ENCODE measurements at regions not wholly inside any gene's neighbourhood (a gene's known extent, or its start where the extent isn't known, plus 50 kb on each side); places are given as distances from the start of the nearest gene placed in this dataset.

DNA sequence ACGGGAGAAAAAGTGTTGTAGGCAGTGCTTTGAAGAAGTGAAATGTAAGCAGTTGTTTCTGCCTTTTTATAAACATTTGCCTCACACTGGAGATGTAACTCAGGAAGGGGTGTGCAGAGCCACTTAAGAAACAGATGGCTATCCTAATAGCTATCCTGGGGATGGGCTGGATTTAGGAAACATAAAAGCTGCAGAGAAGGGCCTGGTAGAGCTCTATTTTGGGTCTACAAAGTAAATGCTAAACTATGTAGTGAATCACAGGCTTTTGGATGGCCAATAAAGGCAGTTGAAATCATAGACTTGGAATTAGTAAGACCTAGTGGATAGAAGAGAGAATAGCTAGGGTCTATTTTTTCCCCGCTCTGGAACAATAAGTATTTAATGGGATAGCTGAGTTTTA, 79.9 kb upstream of the AGR3 start:
- no peak for TF ChIP-seq CTCF (conservative IDR thresholded peaks at IDR 0.05)
- H3K4me3 Mint-ChIP-seq: no peak overlapping the region
- Histone ChIP-seq H3K4me2 (ENCODE audit: insufficient read depth, insufficient read length, low read length) (no peak overlapping the region), H4K5ac (ENCODE audit: insufficient read length, low read depth, low read length) (no peak overlapping the region), H2BK20ac (ENCODE audit: low read depth, low read length, poor library complexity, severe bottlenecking) (no peak overlapping the region), H3K27me3 (ENCODE audit: insufficient read depth, low read length) (no peaks in the 10 kb centered on the region), H3K9me3 (ENCODE audit: control insufficient read depth, low read depth, low read length) (no peaks in the 10 kb centered on the region), H3K27ac (ENCODE audit: insufficient read length, low read depth, low read length) (no peak overlapping the region), H2AFZ (ENCODE audit: low read length) (no peak overlapping the region), H3K23me2 (ENCODE audit: insufficient read length, low read depth, low read length, poor library complexity, severe bottlenecking) (no peaks in the 10 kb centered on the region), H3K9ac (ENCODE audit: extremely low read depth, insufficient read length, low read length) (no peak overlapping the region), H3K23ac (ENCODE audit: insufficient read length, low read depth, low read length) (no peak overlapping the region), H3K4ac (ENCODE audit: low read depth, low read length) (no peak overlapping the region), H4K91ac (ENCODE audit: insufficient read length, low read depth, low read length) (no peak overlapping the region), H3T11ph (ENCODE audit: low read length) (no peak overlapping the region), H4K8ac (replicated peaks; ENCODE audit: insufficient read length, low read depth, low read length) (no peak overlapping the region), H2BK12ac (ENCODE audit: insufficient read length, low read depth, low read length) (no peak overlapping the region), H3K79me1 (ENCODE audit: insufficient read depth, low read depth, low read length, poor library complexity, severe bottlenecking) (no peaks in the 10 kb centered on the region), H3K56ac (ENCODE audit: insufficient read length, low read depth, low read length) (no peak overlapping the region), H3K79me2 (ENCODE audit: insufficient read depth, low read length) (no peaks in the 10 kb centered on the region), H3K18ac (ENCODE audit: insufficient read length, low read depth, low read length) (no peak overlapping the region), H2AK5ac (ENCODE audit: insufficient read length, low read length) (no peak overlapping the region), H2BK5ac (ENCODE audit: insufficient read length, low read length) (no peak overlapping the region), H3K4me1 (ENCODE audit: insufficient read depth, low read length) (no peaks in the 10 kb centered on the region), H2BK15ac (ENCODE audit: low read depth, low read length) (no peak overlapping the region), H2BK120ac (ENCODE audit: low read depth, low read length, poor library complexity, severe bottlenecking) (no peak overlapping the region), H4K20me1 (ENCODE audit: control insufficient read depth, insufficient read depth, insufficient read length) (no peaks in the 10 kb centered on the region), H3K14ac (ENCODE audit: insufficient read depth, low read length) (no peak overlapping the region)
- H3K27ac Mint-ChIP-seq: no peak overlapping the region; a peak in 1 of 7 replicates
- no peak for DNase-seq
- H3K27me3 Mint-ChIP-seq (ENCODE audit: low read depth): no peaks in the 10 kb centered on the region
- WGBS (ENCODE audit: extremely low coverage, insufficient read length, low lambda C conversion rate): no CpG with 5 or more reads among the region's 2 CpGs
- H3K36me3 Mint-ChIP-seq (ENCODE audit: insufficient read depth in 1 of 3, low read depth in 3 of 3): peaks cover 0 to 17% (median 7%) of the 10 kb centered on the region in 3 experiments; a peak in 4 of 7 replicates
- peaks cover 15 to 16% of the 10 kb centered on the region in 2 experiments; a peak in 4 of 5 replicates for H3K9me3 Mint-ChIP-seq
- peaks cover 3 to 9% of the 10 kb centered on the region in 2 experiments; a peak in 2 of 4 replicates for H3K4me1 Mint-ChIP-seq
